ENCODE measurements at regions not wholly inside any gene's neighbourhood (a gene's known extent, or its start where the extent isn't known, plus 50 kb on each side); places are given as distances from the start of the nearest gene placed in this dataset.

- no peak overlapping the region for H3K27ac ChIP-seq
- no peak for TF ChIP-seq CTCF (conservative IDR thresholded peaks at IDR 0.05; ENCODE audit: low read depth)
- DNase-seq (ENCODE audit: low spot score): no peak
- ChIA-PET CTCF (no interaction called here), POLR2A (ENCODE audit: low non-redundant PET) (no interaction called here)
These were observed 187.7 kb downstream of the CBLN1 start for GRCh38 chr16:49093939-49094338.

GRCh38 chr16:49092704-49093103 lies 188.9 kb downstream of the CBLN1 start:
- POLR2A ChIA-PET (ENCODE audit: low non-redundant PET): no interaction called here
- TF ChIP-seq CTCF (conservative IDR thresholded peaks at IDR 0.05; ENCODE audit: low read depth): no peak
- CTCF ChIA-PET: no interaction called here
- no peak overlapping the region for H3K27ac ChIP-seq
- DNase-seq (ENCODE audit: low spot score): no peak

GRCh38 chr16:49089533-49089932 lies 192.1 kb downstream of the CBLN1 start:
- POLR2A ChIA-PET (ENCODE audit: low non-redundant PET): no interaction called here
- CTCF ChIA-PET: interaction anchor here (0.6 kb wide), 1 partner anchor 884 kb away, joined by 5 read pairs; no protein-coding TSS in a partner anchor
- no peak overlapping the region for H3K27ac ChIP-seq
- TF ChIP-seq CTCF (conservative IDR thresholded peaks at IDR 0.05; ENCODE audit: low read depth): no peak
- DNase-seq (ENCODE audit: low spot score): no peak

- no peak for DNase-seq (ENCODE audit: low spot score)
- ChIA-PET CTCF (no interaction called here), POLR2A (ENCODE audit: low non-redundant PET) (no interaction called here)
- TF ChIP-seq CTCF (conservative IDR thresholded peaks at IDR 0.05; ENCODE audit: low read depth): no peak
- no peak overlapping the region for H3K27ac ChIP-seq
These were observed 192.6 kb downstream of the CBLN1 start for GRCh38 chr16:49089039-49089438.

- no peak for DNase-seq (ENCODE audit: low spot score)
- ChIA-PET CTCF (no interaction called here), POLR2A (ENCODE audit: low non-redundant PET) (no interaction called here)
- no peak for TF ChIP-seq CTCF (conservative IDR thresholded peaks at IDR 0.05; ENCODE audit: low read depth)
- H3K27ac ChIP-seq: no peak overlapping the region
These were observed 196.0 kb downstream of the CBLN1 start for GRCh38 chr16:49085686-49086085.

GRCh38 chr16:49084628-49085390 lies 196.8 kb downstream of the CBLN1 start:
- ChIA-PET CTCF (no interaction called here), POLR2A (ENCODE audit: low non-redundant PET) (no interaction called here)
- TF ChIP-seq CTCF (conservative IDR thresholded peaks at IDR 0.05; ENCODE audit: low read depth): no peak
- H3K27ac ChIP-seq: no peak overlapping the region
- DNase-seq (ENCODE audit: low spot score): no peak

Measured in RWPE1 (cell line).